NCI-H1105 treated with DMSO at 0.1 percent for 48 hours (cell line): ENCODE measurements at regions not wholly inside any gene's neighbourhood (a gene's known extent, or its start where the extent isn't known, plus 50 kb on each side); places are given as distances from the start of the nearest gene placed in this dataset.
"Not testable (repeated sequence)": the region's sequence is repeated elsewhere in the genome, so short reads cannot be mapped to it uniquely, and the experiment has no call there.

Source experiments
- DNase-seq: peaks from one replicate; lab custom pipeline; 2025; lab: John Stamatoyannopoulos, UW

- not testable (repeated sequence) for DNase-seq
These were observed 123.9 kb downstream of the MREG start for GRCh38 chr2:215889240-215889969.

DNA sequence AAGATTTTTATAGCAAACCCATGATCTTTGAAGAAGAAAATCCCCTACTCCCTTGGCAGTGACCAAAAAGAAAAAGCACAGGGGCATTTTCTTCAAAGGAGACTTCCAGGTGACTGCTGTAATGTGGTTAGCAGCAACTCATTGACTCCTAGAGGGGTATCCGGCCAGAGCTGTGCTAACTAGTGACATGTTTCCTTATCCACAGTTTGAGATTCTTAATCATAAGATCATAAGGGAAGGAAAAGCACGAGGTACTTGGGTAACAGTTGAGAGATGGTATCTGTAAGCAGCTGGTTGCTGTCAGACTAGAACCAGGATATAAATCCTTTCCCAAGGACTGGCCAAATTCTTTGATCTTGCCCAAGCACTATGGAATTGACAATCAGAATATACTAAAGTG, 124.7 kb downstream of the MREG start:
- no peak for DNase-seq

DNA sequence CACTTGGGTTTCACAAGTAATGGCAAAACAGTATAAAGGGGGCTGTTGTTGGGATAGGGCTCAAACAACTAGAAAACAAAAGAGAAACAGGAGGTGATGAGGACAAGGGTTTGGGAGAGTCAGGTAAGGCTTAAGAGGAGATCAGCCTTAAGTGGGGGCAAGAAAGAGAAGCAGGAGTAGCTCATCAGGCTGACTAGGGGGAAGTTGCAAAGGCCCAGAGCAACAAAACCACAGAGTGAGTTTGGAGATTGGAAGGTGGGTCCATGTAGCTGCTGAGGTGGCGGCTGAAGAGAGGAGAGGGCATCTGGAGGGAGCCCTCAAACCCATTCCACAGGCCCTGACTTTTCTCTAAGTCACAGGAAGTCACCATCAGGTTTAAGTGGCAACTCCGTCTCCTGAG, 126.0 kb downstream of the MREG start:
- DNase-seq, result no peak

GRCh38 chr2:215886022-215886421, 127.3 kb downstream of the MREG start:
- no peak for DNase-seq

DNA sequence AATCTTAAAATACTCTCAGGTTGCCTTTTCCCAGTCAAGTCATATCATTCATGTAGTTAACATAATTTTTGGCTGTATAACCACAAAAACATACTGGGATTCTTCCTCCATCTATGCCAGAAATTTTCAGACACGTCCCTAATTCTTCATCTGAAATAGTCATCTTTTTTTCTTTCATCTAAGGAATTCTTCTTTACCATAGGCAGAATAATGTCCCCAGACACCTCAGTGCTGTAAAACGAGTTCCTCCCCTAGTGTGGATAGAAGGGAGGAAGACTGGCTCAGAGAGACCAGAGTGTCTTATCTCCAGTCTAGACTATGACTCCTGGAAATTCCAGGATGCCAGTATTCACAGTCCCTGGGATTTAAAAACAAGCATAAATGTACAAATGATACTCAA, 127.8 kb downstream of the MREG start:
- DNase-seq, result no peak

GRCh38 chr2:215884451-215885087, 128.8 kb downstream of the MREG start:
- no peak for DNase-seq

GRCh38 chr2:215883799-215884198, 129.6 kb downstream of the MREG start:
- DNase-seq, result no peak

GRCh38 chr2:215882689-215883088, 130.7 kb downstream of the MREG start:
- DNase-seq, result no peak

DNA sequence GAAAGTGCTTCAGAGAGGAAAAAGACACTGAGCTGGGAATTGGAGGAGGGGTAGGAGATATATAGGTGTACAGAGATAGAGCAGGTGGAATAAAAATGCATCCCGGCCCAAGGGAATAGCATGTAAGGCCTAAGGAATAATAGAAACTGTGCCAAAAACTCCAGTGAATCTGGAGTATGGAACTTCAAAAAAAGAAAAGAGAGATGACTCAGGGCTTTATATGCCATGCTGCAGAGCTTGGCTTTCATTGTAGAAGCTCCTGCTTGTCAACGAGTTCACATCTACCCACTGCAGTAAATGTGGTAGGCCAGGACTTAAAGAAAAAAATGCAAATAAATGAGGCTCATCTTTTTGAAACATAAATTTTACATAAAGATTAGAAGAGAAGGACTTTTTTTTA, 131.8 kb downstream of the MREG start:
- no peak for DNase-seq

DNA sequence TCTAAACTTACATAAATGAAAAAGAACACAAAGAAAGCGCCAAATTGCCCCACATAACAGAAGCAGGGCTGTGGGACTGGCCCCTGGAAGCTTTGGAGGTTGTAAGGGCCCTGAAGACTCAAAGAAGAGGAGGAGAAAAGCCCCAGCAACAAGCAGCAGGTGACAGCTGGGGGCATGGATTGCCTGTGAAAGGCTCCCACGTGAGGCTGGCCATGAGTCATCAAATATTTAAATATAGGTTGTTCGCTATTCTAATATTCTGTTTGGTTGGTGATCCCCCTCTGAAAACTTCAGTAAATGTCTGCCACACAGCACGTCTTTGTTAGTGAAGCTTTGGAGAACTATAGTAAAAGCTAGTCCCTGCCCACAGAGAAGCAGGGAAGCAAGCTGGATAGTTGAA, 132.4 kb downstream of the MREG start:
- no peak for DNase-seq

GRCh38 chr2:215879977-215880940, 133.1 kb downstream of the MREG start:
- DNase-seq, result no peak

DNA sequence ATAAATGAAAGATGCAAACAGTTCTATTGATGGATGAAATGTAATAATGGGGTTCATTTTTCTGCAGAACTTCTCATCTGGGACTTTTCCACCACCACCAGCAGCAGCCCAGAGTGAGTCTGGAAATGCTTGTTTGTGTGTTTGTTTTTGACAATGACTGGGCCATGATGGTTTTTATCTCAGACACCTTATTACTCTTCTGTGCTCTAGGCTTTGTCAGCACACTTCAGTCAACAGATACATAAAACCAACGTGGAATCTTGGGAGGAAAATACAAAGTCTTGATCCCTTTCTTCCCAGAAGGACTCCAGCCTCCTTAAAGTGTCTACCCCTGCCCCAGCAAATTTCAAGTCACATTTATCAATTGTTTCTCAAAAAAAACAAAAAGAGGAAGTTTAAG, 134.0 kb downstream of the MREG start:
- DNase-seq, result no peak

DNA sequence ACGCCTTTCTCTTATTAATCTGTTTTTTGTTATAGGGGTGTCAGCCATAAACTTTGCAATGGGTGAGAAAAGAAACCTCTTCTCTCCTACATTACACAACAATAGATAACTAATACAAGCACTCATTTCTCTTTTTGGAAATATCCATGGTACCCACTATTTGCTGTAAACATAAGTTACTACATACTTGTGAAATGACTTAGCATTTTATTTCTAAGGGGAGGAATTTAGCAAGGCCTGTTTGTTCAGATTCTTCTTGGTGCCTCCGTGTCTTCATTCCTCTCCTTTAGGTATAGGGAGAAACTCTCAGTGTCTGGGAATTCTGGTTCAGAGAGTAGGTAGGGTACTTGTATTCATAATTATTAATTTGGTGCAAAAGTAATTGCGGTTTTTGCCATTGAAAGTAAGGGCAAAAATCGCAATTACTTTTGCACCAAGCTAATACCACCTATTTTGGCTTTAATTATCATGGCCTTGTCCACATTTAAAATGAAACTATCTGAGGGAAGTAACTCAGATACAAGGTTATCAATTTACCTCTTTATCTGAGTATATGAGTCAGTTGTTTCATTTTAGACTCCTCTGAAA, 134.8 kb downstream of the MREG start:
- DNase-seq, result no peak

- DNase-seq, result no peak
These were observed 136.5 kb downstream of the MREG start for GRCh38 chr2:215876937-215877238.

DNA sequence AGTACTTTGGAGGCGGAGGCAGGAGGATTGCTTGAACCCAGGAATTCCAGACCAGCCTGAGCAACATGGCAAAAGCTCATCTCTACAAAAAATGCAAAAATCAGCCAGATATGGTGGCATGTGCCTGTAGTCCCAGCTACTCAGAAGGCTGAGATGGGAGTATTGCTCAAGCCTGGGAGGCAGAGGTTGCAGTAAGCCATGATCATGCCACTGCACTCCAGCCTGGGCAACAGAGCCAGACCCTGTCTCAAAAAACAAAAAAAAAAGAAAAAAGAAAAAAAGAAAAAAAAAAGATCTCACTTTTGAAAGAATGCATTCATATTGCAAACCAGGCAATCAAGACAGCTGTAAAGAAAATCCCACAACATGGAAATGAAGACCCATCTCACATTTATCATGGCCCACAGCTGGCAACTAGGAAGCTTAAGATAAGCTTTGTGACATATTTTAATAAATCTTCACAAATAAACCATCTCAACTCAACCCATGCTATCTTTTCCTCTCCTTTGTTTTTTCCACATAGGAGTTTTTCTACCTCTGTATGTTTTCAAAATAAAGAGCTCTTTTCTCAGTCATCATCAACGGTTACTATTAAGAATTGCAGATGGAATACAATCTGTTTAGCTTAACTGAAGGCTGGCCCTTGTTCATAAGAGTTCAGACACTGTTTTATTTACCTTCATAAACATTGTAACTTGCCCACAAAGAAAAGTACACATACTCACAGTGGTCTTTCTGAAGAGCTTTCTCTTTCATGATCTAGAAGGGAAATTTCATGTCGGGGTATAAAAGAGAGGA, 137.0 kb downstream of the MREG start:
- no peak for DNase-seq

- no peak for DNase-seq
These were observed 138.9 kb downstream of the MREG start for GRCh38 chr2:215874418-215874817.

- DNase-seq, result no peak
These were observed 142.4 kb downstream of the MREG start for GRCh38 chr2:215870986-215871385.

DNA sequence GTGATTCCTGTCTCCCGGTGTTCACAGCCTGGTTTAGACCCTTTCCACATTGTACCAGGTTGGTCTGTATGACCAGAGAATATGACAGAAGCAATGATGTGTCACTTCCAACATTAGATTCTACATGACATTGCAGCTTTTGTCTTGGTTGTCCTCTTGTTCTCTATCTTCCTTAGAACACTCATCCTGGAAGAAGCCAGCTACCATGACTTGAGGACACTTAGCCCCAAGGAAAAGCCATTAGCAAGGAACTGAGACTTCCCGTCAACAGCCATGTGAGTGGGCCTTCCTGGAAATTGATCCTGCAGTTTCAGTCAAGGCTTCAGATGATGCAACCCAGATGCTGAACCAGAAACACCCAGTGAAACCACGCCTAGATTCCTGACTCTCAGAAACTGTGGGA, 143.3 kb downstream of the MREG start:
- DNase-seq, result no peak

- DNase-seq, result no peak
These were observed 144.4 kb downstream of the MREG start for GRCh38 chr2:215868846-215869543.

DNA sequence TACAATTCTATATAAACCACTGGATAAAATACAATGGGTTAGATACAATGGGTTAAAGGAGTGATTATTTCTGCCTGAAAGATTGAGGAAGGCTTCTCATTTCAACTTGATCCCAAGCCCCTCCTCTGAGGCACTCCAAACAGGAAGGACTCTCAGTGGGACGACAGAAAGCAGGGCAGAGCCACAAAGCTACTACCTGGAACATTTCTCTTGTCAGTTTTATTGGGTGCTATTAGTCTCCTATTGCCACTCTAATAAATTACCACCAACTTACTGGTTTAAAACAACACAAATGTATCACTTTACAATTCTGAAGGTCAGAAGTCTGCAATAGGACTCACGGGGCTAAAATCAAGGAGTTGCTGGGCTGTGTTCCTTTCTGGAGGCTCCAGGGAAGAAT, 146.7 kb downstream of the MREG start:
- DNase-seq, result no peak

DNA sequence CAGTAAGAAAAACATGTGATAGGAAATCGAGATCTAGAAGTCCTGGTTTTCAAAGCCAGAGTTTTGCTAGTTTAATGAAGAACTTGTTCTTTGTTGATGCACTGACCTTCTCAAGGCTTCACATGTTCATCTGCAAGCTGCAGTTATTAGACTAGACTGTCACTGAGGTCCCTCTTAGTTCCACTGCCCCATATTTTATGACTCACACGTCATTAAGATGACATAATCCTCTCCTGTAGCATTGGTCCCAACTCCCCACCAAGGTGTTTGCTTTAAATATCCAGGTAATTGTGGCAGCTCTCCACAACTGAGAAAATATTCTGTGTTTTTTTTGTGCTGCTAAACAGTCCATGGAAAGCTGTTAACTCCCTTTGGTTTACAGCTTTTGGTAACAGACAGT, 149.7 kb downstream of the MREG start:
- no peak for DNase-seq
